ENCODE measurements at regions not wholly inside any gene's neighbourhood (a gene's known extent, or its start where the extent isn't known, plus 50 kb on each side); places are given as distances from the start of the nearest gene placed in this dataset.

DNA sequence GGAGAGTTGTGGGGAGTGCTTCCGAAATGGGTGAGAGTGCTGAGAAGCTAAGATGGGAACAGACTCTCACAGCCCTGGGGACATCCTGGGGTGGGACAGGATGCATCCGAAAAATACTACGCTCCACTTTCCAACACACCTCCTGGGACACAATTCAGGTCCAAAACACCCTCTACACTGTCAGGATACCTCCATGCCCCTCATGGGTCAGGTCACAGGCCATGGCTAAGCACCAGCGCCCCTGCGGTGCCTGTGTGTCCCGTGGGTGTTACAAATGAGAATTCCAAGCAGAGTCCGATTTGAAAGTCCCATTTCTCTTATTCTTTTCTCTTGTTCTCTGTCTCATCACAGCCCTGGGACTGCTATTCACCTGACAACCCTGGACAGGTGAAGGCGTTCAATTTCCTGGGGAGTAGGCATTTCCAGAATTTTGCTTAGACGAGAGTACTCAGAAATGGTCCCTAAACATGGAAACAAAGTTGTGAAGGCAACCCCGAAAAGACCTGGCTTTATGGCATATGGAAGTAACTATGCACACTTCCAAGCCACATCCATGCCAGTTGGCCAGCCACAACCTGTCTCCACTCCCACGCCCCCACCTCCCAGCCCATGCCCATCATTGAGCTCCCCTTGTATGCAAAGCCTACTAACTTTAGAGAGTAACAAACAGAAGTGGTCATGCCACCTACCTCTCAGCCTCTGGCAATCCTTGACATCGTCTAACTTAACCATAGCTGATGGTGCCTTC lies 87.9 kb upstream of the ZNF507 start:
- DNase-seq: no peak

DNA sequence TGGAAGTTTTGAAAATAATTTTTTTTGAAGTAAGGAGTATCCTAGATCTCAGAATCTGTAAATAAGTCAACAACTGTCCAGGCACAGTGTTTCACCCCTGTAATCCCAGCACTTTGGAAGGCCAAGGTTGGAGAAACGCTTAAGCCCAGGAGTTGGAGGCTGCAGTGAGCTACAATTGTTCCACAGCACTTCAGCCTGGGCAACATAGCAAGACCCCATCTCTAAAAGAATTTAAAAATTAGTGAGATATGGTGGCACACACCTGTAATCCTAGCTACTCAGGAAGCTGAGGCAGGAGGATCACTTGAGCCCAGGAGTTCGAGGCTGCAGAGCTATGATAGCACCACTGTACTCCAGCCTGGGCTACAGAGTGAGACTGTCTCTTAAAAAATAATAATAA lies 87.2 kb upstream of the ZNF507 start:
- no peak for DNase-seq

DNA sequence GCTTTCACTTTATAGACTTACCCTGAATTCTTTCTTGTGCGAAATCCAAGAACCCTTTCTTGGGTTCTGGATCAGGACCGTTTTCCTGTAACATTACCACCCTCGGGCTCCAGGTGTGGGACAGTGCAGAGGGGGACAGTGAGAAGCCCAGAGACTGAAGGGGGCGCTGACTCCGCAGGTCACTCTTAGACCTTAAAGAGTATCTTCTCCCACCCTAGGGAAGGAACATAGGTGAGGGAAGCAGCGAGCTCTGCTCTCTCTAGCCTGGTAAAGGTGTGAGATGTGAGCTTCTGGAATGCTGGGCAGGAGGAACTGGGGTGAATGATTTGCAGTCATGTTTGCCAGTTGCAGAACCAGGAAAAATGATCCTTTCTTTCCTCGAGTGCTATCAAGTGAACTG lies 80.8 kb upstream of the ZNF507 start:
- no peak for DNase-seq

DNA sequence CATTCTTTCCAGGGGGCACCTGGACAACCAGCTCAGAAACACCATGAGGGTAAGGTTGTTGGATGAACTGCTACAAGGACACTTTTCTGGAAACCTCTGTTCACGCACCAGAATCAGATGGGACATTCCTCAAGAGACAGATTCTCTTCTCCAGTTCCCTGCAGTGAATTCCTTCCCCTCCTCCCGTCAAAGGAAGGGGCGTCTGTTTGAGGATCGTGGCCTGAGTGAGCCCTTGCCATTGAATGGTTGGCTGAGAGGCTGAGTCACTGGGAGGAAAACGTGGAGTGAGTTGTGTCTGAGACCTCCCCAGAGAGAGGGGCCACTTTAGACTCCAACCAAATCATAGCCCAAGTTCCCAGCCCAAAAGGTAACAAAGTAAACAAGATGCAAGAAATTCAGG lies 79.4 kb upstream of the ZNF507 start:
- no peak for DNase-seq

DNA sequence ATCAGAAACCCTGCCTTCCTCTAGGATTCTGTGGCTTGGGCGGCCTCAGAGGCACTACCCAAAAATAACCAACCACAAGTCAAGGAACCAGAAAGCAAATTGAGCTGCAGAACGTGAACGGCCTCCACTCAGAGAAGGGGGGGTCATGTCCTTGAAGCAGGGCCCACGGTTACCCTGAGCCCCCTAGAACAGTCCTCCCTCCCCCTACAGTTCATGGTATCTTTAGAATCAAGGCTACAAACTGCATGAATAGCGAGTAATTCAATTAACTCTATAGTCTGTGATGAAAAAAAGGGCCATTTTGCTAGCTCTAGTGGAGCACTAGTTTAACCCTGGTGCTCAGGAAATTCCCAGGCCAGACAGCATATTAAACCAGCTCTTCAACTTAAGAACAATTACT lies 79.0 kb upstream of the ZNF507 start:
- DNase-seq: no peak

DNA sequence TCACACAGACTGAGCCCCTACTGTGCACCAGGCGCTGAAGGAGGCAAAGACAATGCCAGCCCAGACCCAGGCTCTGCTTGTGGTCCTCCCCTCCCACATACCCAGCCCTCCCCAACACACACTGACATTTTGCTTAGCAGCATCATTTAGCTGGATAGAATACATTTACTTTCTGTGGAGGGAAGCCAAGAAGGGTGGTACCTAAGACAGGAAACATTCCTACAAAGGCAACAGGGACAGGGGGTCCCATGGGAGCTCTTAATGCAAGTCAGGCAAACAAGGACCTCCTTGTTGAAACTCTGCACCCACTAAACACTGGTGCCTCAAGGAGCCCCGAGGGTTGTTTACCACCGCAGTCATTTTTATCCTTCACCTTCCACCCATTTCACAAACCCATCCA lies 77.0 kb upstream of the ZNF507 start:
- DNase-seq: no peak

DNA sequence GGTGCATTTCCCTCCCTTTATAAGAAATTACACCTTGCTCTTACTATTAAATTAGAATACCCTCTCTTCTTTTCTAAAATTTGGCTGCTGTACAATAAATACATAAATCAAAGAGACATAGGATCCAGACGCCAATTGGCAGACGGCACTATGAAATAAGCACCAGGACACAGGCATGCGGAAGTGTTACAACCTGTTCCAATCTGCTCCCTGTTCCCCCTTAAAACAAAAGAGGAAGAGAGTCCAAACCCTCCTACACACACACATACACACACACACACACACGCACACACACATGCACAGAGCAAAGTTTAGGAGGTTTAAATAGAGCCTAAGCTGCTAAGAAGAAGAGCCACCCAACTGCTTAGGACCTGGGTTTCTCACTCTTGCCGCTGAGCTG lies 75.6 kb upstream of the ZNF507 start:
- DNase-seq: no peak

DNA sequence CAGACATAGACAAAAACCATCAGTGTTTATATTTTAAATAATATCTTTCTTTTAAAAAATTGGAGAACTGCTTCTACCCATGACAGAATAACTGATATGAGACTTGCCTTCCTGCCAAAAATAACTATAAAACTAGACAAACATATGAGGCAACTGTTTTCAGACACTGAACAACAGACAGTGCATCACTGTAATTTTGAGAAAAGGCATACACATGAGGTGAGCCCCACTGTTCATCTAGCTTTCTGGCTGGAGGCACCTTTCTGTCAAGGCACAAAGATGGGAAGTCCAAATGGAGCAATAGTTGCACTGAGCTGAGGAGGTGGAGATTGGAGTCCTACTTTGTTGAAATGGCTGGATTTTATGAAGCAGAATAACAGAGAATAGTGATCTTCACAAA lies 71.9 kb upstream of the ZNF507 start:
- no peak for DNase-seq

DNA sequence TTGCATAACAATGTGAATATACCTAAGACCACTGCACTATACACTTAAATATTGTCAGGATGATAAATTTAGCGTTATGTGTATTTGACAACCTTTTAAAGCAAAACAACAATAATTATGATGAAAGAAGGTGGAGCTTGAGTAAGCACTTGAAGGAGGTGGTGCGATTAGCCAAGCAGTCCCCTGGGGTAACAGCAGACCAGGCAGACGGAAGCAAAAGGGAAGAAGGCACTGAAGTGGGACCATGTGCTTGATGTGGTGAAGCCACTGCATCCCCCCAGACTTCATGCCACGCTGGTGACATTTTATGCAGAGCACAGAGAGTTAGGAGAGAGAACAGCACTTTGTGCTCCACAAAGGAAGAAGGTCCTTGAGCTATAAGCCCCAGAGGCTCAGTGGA lies 58.3 kb upstream of the ZNF507 start:
- no peak for DNase-seq

DNA sequence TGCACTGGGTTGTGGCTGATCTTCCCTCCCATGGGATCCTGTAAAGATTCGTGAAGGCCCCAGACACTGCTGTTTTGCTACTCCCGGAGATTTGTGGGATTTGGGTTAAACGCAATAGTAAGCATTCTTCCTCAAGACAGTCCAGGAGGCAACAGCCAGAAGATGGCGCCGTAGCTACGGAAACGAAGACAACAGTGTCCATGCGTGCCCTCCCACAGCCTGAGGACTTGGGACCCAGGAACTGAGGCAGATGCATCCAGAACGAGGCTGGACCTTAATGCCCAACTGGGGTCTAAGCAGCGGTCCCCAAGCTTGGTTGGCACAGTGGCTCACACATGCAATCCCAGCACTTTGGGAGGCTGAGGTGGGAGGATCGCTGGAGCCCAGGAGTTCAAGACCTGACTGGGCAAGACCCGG lies 57.6 kb upstream of the ZNF507 start:
- DNase-seq: peak; percentile 33

DNA sequence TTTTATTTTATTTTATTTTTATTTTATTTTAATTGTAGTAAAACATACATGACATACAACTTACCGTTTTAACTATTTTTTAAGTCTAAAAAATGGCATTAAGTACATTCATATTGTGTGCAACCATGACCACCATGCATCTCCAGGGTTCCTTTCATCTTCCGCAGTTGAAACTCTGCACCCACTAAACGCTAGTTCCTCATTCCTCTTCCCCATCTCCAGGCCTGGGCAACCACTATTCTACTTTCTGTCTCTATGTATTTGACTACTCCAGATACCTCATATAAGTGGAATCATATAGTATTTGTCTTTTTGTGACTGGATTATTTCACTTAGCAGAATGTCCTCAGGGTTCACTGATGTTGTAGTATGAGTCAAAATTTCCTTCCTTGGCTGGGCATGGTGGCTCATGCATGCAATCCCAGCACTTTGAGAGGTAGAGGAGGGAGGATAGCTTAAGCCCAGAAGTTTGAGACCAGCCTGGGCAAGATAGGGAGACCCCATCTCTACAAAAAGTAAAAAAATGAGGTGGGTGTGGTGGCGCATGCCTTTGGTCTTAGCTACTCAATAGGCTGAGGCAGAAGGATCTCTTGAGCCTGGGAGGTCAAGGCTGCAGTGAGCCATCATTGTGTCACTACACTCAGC lies 55.7 kb upstream of the ZNF507 start:
- DNase-seq: peak; percentile 54

DNA sequence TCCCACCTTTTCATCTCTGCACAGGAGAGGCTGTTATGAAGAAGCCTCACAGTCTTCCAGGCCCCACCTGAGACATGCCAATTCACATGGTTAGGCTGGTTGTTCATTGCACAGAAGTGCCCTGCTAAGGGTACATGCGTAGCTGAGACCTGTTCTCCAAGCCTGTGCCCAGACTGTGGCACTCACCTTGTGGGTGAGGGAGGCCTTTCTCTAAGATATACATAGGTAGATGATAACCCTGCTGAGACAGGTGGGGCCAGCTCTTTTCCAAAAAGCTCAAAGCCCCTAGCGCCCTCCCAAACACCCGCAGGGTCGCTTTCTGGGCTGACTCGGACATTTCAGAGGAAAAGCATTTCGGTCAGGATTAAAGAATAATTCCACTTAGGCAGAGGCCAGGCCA lies 53.5 kb upstream of the ZNF507 start:
- DNase-seq: no peak

DNA sequence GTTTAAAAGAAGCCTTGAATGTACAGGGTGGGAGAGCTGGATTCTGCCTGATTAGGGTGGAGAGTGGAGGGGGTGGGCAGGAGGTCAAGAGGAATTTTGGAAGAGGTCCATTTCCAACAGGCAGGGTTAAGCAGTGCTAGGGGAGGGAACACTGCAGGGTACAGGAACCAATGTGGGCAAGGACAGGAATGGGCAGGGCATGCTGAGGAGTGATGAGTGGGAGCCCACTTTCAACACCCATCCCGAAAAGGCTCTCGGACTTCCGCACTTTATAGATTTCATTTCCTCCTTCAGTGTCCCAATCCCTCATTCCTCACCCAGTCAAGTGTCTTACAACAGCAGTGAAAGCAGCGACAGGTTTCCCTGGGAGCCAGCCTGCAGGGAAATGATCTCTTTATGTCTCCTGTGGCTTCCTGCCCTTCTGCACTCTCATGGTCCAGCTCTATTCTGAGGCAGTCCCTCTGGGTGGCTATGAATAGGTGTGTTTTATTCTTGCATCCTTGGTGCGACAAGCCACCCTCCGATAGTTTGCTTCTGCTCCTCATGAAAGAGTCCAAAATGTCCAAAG lies 50.5 kb upstream of the ZNF507 start:
- DNase-seq: no peak

Measured in suppressor macrophage treated with lipopolysaccharide for 4 hours (primary cell).